Calu3 (cell line): ENCODE measurements at regions not wholly inside any gene's neighbourhood (a gene's known extent, or its start where the extent isn't known, plus 50 kb on each side); places are given as distances from the start of the nearest gene placed in this dataset.

Source experiments
- BruUV-seq: library from RNA; stranded (reverse); fragments of 400-500 nt; replicated peaks from 2 replicates; lab custom pipeline; 2021; lab: Mats Ljungman, UMichigan
- CTCF ChIA-PET: fragments of 300-600 bp; sonication (Branson Sonifier 250); formaldehyde crosslinking; loops from one replicate; lab custom pipeline; 2022; ENCODE audit warnings: antibody characterized with exemption; lab: Charles Lee
- DNase-seq: peaks from one replicate; pipeline ENCODE4 v3.0.0; 2022
- H3K27ac Mint-ChIP-seq: one replicate; pipeline ENCODE4 v1.8.0; 2022; ENCODE audit warnings: mixed read lengths; ENCODE audit not compliant: unreplicated experiment
- H3K27me3 Mint-ChIP-seq: one replicate; pipeline ENCODE4 v1.8.0; 2022; ENCODE audit warnings: mixed read lengths; ENCODE audit not compliant: unreplicated experiment
- H3K36me3 Mint-ChIP-seq: one replicate; pipeline ENCODE4 v1.8.0; 2022; ENCODE audit warnings: mild to moderate bottlenecking, moderate library complexity, mixed read lengths; ENCODE audit not compliant: insufficient read depth, unreplicated experiment
- H3K4me1 Mint-ChIP-seq: one replicate; pipeline ENCODE4 v1.8.0; 2022; ENCODE audit warnings: mild to moderate bottlenecking, low read depth, mixed read lengths; ENCODE audit not compliant: unreplicated experiment
- H3K4me3 Mint-ChIP-seq: one replicate; pipeline ENCODE4 v1.8.0; 2022; ENCODE audit warnings: mild to moderate bottlenecking, low read depth, moderate library complexity, mixed read lengths; ENCODE audit not compliant: unreplicated experiment
- H3K9me3 Mint-ChIP-seq: one replicate; pipeline ENCODE4 v1.8.0; 2022; ENCODE audit warnings: low read depth, mixed read lengths; ENCODE audit not compliant: unreplicated experiment
- CTCF ChIP-seq: fragments of 200-600 bp; IDR thresholded peaks from one replicate; pipeline ENCODE4 v1.8.0; 2022; ENCODE audit warnings: antibody characterized with exemption; ENCODE audit not compliant: unreplicated experiment
- intact Hi-C: fragments of 100-400 bp; cut with micrococcal nuclease; formaldehyde crosslinking; loops from one replicate; pipeline ENCODE4 v1.10.0; 2022; ENCODE audit not compliant: unreplicated experiment

- TF ChIP-seq CTCF, result no peak
- H3K27ac Mint-ChIP-seq, result no peak overlapping the region
- no peak overlapping the region for H3K4me3 Mint-ChIP-seq
- H3K4me1 Mint-ChIP-seq, result peaks cover 10% of the 10 kb centered on the region
- H3K9me3 Mint-ChIP-seq, result no peaks in the 10 kb centered on the region
- intact Hi-C loops, result no loop called here
- no peak for DNase-seq
- BruUV-seq, result no TSS peak
- CTCF ChIA-PET, result no interaction called here
- H3K27me3 Mint-ChIP-seq, result no peaks in the 10 kb centered on the region
- no peaks in the 10 kb centered on the region for H3K36me3 Mint-ChIP-seq
Measured at GRCh38 chr10:33952692-33953360, 618.4 kb upstream of the NRP1 start.

GRCh38 chr10:33950206-33950605 lies 615.7 kb upstream of the NRP1 start:
- DNase-seq, result no peak
- Mint-ChIP-seq H3K27ac (no peak overlapping the region), H3K36me3 (no peaks in the 10 kb centered on the region), H3K9me3 (no peaks in the 10 kb centered on the region), H3K4me1 (peaks cover 2% of the 10 kb centered on the region), H3K4me3 (no peak overlapping the region), H3K27me3 (no peaks in the 10 kb centered on the region)
- CTCF ChIA-PET, result no interaction called here
- no peak for TF ChIP-seq CTCF
- intact Hi-C loops, result no loop called here
- no TSS peak for BruUV-seq

- intact Hi-C loops, result no loop called here
Measured at GRCh38 chr10:33947544-33947943, 613.1 kb upstream of the NRP1 start.

GRCh38 chr10:33945051-33945450 lies 610.6 kb upstream of the NRP1 start:
- Mint-ChIP-seq H3K36me3 (no peaks in the 10 kb centered on the region), H3K4me3 (no peak overlapping the region), H3K4me1 (no peaks in the 10 kb centered on the region), H3K9me3 (no peaks in the 10 kb centered on the region), H3K27ac (no peak overlapping the region), H3K27me3 (no peaks in the 10 kb centered on the region)
- CTCF ChIA-PET, result interaction anchor here (0.5 to 1.3 kb wide), 2 partner anchors 16 to 21 kb away, joined by 3 read pairs; no protein-coding TSS in a partner anchor
- TF ChIP-seq CTCF, result no peak
- DNase-seq, result no peak
- intact Hi-C loops, result no loop called here
- BruUV-seq, result no TSS peak

More at GRCh38 chr10:33947544-33947943, 613.1 kb upstream of the NRP1 start:
- no peaks in the 10 kb centered on the region for H3K36me3 Mint-ChIP-seq
- no peaks in the 10 kb centered on the region for H3K9me3 Mint-ChIP-seq
- H3K27me3 Mint-ChIP-seq, result no peaks in the 10 kb centered on the region
- CTCF ChIA-PET, result no interaction called here
- H3K4me1 Mint-ChIP-seq, result no peaks in the 10 kb centered on the region
- H3K27ac Mint-ChIP-seq, result no peak overlapping the region
- TF ChIP-seq CTCF, result no peak
- no TSS peak for BruUV-seq
- no peak overlapping the region for H3K4me3 Mint-ChIP-seq
- DNase-seq, result no peak
